ENCODE measurements at regions not wholly inside any gene's neighbourhood (a gene's known extent, or its start where the extent isn't known, plus 50 kb on each side); places are given as distances from the start of the nearest gene placed in this dataset.

DNA sequence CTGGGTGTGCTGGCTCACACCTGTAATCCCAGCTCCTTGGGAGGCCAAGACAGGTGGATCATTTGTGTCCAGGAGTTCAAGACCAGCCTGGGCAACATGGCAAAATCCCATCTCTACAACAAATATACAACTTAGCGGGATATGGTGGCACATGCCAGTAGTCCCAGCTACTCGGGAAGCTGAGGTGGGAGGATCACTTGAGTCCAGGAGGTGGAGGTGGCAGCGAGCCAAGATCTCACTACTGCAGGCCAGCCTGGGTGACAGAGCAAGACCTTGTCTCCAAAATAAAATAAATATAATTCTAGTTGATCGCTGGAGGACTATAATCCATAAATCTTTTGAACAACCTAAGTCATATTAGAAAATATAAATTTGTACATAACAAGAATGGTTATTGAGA lies 1061.5 kb upstream of the PCDH9 start:
- H3K36me3 ChIP-seq (ENCODE audit: control insufficient read depth, insufficient read depth, low read length), result no peaks in the 10 kb centered on the region
- H3K27me3 ChIP-seq (ENCODE audit: control insufficient read depth, insufficient read depth, low read length, poor library complexity, severe bottlenecking), result no peaks in the 10 kb centered on the region
- 82 to 100% methylated on average over 2 to 4 of the region's 4 CpGs for WGBS, 2 experiments
- H3K27ac ChIP-seq (ENCODE audit: insufficient read depth, low read depth, low read length, poor library complexity, severe bottlenecking), result no peak overlapping the region
- no peaks in the 10 kb centered on the region for H3K4me1 ChIP-seq (ENCODE audit: control insufficient read depth, insufficient read depth, low read length)
- no peaks in the 10 kb centered on the region for H3K9me3 ChIP-seq (ENCODE audit: control insufficient read depth, low read length)
- H3K4me3 ChIP-seq (ENCODE audit: insufficient read depth, low read depth, low read length), result no peak overlapping the region

DNA sequence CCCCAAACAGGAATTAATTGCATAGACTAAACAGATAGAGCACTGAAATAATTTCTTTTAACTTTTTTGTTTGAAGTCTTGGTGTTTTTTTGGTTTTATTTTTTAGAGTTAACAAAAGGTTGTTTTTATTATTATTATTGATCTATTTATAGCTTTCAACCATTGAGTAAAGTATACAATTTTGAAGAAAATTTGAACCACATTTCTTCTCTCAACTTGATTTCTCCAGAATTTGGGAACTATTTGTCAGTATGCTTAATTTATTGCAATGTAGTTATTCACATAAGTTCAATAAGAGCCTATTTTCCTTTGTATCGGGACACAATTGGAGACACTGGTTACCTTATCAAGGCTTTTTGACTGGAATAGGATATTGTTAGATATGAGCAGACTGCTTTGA lies 1045.6 kb upstream of the PCDH9 start:
- H3K4me3 ChIP-seq (ENCODE audit: insufficient read depth, low read depth, low read length), result no peak overlapping the region
- H3K9me3 ChIP-seq (ENCODE audit: control insufficient read depth, low read length), result peaks cover 2% of the 10 kb centered on the region
- no peaks in the 10 kb centered on the region for H3K4me1 ChIP-seq (ENCODE audit: control insufficient read depth, insufficient read depth, low read length)
- 95% methylated on average over 1 of the region's 1 CpG for WGBS, 2 experiments
- no peaks in the 10 kb centered on the region for H3K36me3 ChIP-seq (ENCODE audit: control insufficient read depth, insufficient read depth, low read length)
- no peaks in the 10 kb centered on the region for H3K27me3 ChIP-seq (ENCODE audit: control insufficient read depth, insufficient read depth, low read length, poor library complexity, severe bottlenecking)
- H3K27ac ChIP-seq (ENCODE audit: insufficient read depth, low read depth, low read length, poor library complexity, severe bottlenecking), result no peak overlapping the region

DNA sequence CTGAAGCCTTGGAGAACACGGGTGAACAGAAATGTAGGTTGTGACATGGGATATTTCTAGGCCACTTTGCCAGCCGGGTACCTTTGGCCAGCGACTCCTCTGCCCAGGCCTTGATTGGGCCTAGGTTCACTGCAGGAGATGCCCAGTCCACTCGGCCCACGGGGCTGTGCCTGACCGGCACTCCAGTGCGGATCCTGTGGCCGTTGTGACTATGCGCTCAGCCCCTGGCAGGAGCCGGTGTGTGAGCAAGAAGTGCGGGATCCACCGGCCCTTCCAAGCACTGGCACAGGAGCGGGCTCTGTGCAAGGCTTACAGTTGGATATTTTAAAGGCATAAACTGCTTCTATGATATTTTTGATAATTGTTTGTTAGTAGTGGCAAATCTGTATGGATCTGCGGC lies 1042.5 kb upstream of the PCDH9 start:
- H3K4me3 ChIP-seq (ENCODE audit: insufficient read depth, low read depth, low read length), result no peak overlapping the region
- peaks cover 2% of the 10 kb centered on the region for H3K9me3 ChIP-seq (ENCODE audit: control insufficient read depth, low read length)
- no peaks in the 10 kb centered on the region for H3K36me3 ChIP-seq (ENCODE audit: control insufficient read depth, insufficient read depth, low read length)
- no peaks in the 10 kb centered on the region for H3K4me1 ChIP-seq (ENCODE audit: control insufficient read depth, insufficient read depth, low read length)
- no peak overlapping the region for H3K27ac ChIP-seq (ENCODE audit: insufficient read depth, low read depth, low read length, poor library complexity, severe bottlenecking)
- no peaks in the 10 kb centered on the region for H3K27me3 ChIP-seq (ENCODE audit: control insufficient read depth, insufficient read depth, low read length, poor library complexity, severe bottlenecking)
- 95 to 96% methylated on average over 14 of the region's 14 CpGs for WGBS, 2 experiments

DNA sequence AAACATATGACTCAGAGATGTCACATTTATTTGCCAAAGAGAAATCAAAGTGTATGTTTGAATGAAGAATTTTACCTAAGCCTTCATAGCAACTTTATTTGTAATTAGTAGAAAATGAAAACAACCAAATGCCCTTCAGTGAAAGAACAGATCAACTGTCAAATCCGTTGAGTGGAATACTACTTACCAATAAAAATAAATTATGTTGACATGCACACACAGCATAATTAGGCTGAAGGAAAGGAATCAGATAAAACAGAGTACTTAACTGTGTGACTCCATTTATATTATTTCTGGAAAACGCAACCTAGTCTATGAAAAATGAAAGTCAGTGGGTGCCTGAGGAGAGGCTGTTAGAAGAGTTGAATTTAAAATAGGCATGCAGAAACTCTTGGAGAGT lies 1034.6 kb upstream of the PCDH9 start:
- H3K27ac ChIP-seq (ENCODE audit: insufficient read depth, low read depth, low read length, poor library complexity, severe bottlenecking), result no peak overlapping the region
- H3K9me3 ChIP-seq (ENCODE audit: control insufficient read depth, low read length), result no peaks in the 10 kb centered on the region
- H3K4me3 ChIP-seq (ENCODE audit: insufficient read depth, low read depth, low read length), result no peak overlapping the region
- H3K27me3 ChIP-seq (ENCODE audit: control insufficient read depth, insufficient read depth, low read length, poor library complexity, severe bottlenecking), result no peaks in the 10 kb centered on the region
- WGBS, 2 experiments, result 94 to 95% methylated on average over 1 to 2 of the region's 2 CpGs
- H3K36me3 ChIP-seq (ENCODE audit: control insufficient read depth, insufficient read depth, low read length), result no peaks in the 10 kb centered on the region
- H3K4me1 ChIP-seq (ENCODE audit: control insufficient read depth, insufficient read depth, low read length), result no peaks in the 10 kb centered on the region

GRCh38 chr13:68261105-68261504 lies 1031.0 kb upstream of the PCDH9 start:
- 95 to 96% methylated on average over 6 of the region's 6 CpGs for WGBS, 2 experiments
- H3K27ac ChIP-seq (ENCODE audit: insufficient read depth, low read depth, low read length, poor library complexity, severe bottlenecking), result no peak overlapping the region
- H3K4me3 ChIP-seq (ENCODE audit: insufficient read depth, low read depth, low read length), result no peak overlapping the region
- no peaks in the 10 kb centered on the region for H3K36me3 ChIP-seq (ENCODE audit: control insufficient read depth, insufficient read depth, low read length)
- no peaks in the 10 kb centered on the region for H3K27me3 ChIP-seq (ENCODE audit: control insufficient read depth, insufficient read depth, low read length, poor library complexity, severe bottlenecking)
- no peaks in the 10 kb centered on the region for H3K4me1 ChIP-seq (ENCODE audit: control insufficient read depth, insufficient read depth, low read length)
- H3K9me3 ChIP-seq (ENCODE audit: control insufficient read depth, low read length), result no peaks in the 10 kb centered on the region

GRCh38 chr13:68257111-68257842 lies 1027.1 kb upstream of the PCDH9 start:
- WGBS, 2 experiments, result 94 to 95% methylated on average over 14 of the region's 15 CpGs
- H3K9me3 ChIP-seq (ENCODE audit: control insufficient read depth, low read length), result no peaks in the 10 kb centered on the region
- H3K4me3 ChIP-seq (ENCODE audit: insufficient read depth, low read depth, low read length), result no peak overlapping the region
- H3K4me1 ChIP-seq (ENCODE audit: control insufficient read depth, insufficient read depth, low read length), result peaks cover 7% of the 10 kb centered on the region
- no peaks in the 10 kb centered on the region for H3K27me3 ChIP-seq (ENCODE audit: control insufficient read depth, insufficient read depth, low read length, poor library complexity, severe bottlenecking)
- H3K27ac ChIP-seq (ENCODE audit: insufficient read depth, low read depth, low read length, poor library complexity, severe bottlenecking), result no peak overlapping the region
- H3K36me3 ChIP-seq (ENCODE audit: control insufficient read depth, insufficient read depth, low read length), result no peaks in the 10 kb centered on the region

DNA sequence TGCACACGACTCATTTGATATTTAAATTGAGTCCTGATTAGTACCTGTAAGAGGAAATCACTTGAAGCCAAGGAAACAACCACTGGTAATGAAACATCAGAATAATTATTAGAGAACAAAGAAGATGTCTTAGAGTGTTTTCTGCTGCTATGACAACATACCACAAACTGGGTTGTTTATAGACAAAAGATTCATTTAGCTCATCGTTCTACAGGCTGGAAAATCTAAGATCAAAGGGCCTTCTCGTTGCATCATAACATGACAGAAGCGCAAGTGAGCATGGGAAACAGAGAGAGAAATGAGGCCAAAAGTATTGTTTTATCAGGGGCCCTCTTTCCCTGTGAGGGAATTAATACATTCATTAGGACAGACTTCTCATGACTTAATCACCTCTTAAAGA lies 1024.0 kb upstream of the PCDH9 start:
- Histone ChIP-seq H3K27me3 (ENCODE audit: control insufficient read depth, insufficient read depth, low read length, poor library complexity, severe bottlenecking) (no peaks in the 10 kb centered on the region), H3K27ac (ENCODE audit: insufficient read depth, low read depth, low read length, poor library complexity, severe bottlenecking) (no peak overlapping the region), H3K4me1 (ENCODE audit: control insufficient read depth, insufficient read depth, low read length) (peaks cover 7% of the 10 kb centered on the region), H3K36me3 (ENCODE audit: control insufficient read depth, insufficient read depth, low read length) (no peaks in the 10 kb centered on the region), H3K4me3 (ENCODE audit: insufficient read depth, low read depth, low read length) (no peak overlapping the region), H3K9me3 (ENCODE audit: control insufficient read depth, low read length) (no peaks in the 10 kb centered on the region)
- 84 to 89% methylated on average over 4 of the region's 4 CpGs for WGBS, 2 experiments

DNA sequence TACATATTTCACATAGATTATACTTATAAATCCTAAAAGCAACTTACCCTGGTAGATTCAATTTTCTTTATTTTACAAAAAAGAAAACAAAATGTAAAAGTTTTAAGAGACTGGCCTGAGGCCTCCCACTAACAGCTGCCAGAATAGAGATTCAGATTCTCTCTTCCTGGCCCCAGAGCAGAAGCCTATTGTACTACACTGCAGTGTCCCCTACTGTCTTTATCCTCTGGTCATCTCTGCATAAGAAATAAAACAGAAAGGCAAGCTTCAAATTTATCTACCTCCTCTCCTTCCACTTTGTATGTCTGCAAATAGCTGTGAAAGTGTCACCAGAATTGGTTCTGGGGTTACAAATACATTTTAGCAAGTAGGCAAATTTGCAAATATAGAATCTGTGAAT lies 1004.1 kb upstream of the PCDH9 start:
- no peaks in the 10 kb centered on the region for H3K9me3 ChIP-seq (ENCODE audit: control insufficient read depth, low read length)
- H3K36me3 ChIP-seq (ENCODE audit: control insufficient read depth, insufficient read depth, low read length), result no peaks in the 10 kb centered on the region
- no peaks in the 10 kb centered on the region for H3K27me3 ChIP-seq (ENCODE audit: control insufficient read depth, insufficient read depth, low read length, poor library complexity, severe bottlenecking)
- H3K4me3 ChIP-seq (ENCODE audit: insufficient read depth, low read depth, low read length), result no peak overlapping the region
- H3K27ac ChIP-seq (ENCODE audit: insufficient read depth, low read depth, low read length, poor library complexity, severe bottlenecking), result no peak overlapping the region
- H3K4me1 ChIP-seq (ENCODE audit: control insufficient read depth, insufficient read depth, low read length), result peaks cover 6% of the 10 kb centered on the region

DNA sequence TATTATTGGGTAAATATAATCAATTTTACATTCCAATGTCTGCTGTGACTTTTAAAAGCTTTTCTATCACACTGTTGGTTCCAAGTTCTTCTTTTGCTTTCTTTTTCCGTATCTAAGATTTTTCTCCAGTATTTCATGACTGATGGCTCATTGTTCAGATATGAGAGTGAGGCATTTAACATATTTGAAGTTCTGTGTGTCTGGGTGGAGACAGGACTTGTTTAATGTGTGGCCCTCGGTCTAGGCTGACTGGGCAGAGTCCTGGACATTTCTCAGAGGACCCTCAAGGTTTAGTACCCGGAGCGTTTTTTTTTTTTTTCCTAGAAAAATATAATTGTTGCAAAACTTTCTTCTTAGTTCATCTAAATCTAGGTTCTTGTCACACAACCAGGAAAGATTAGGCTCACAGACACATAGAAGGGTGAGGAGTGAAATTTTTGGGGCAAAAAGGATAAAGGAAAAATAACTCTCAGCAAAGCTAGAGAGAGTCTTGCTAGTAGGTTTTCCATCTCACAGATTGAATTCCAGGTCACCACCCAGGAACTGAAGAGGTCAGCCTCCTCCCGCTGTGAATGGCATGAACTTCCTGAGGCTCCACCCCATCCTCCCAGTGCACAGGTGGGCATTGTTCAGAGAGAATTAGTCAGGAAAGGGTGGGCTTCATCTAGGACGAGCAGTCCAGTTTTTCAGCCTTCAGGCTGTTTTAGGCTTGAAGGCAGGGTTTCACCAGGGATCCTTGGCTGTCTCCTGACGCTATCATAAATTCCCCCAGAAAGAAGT lies 1002.4 kb upstream of the PCDH9 start:
- Histone ChIP-seq H3K36me3 (ENCODE audit: control insufficient read depth, insufficient read depth, low read length) (no peaks in the 10 kb centered on the region), H3K9me3 (ENCODE audit: control insufficient read depth, low read length) (no peaks in the 10 kb centered on the region), H3K27ac (ENCODE audit: insufficient read depth, low read depth, low read length, poor library complexity, severe bottlenecking) (no peak overlapping the region), H3K4me3 (ENCODE audit: insufficient read depth, low read depth, low read length) (no peak overlapping the region), H3K27me3 (ENCODE audit: control insufficient read depth, insufficient read depth, low read length, poor library complexity, severe bottlenecking) (no peaks in the 10 kb centered on the region), H3K4me1 (ENCODE audit: control insufficient read depth, insufficient read depth, low read length) (peaks cover 6% of the 10 kb centered on the region)
- WGBS, 2 experiments, result 80 to 87% methylated on average over 5 to 7 of the region's 7 CpGs

DNA sequence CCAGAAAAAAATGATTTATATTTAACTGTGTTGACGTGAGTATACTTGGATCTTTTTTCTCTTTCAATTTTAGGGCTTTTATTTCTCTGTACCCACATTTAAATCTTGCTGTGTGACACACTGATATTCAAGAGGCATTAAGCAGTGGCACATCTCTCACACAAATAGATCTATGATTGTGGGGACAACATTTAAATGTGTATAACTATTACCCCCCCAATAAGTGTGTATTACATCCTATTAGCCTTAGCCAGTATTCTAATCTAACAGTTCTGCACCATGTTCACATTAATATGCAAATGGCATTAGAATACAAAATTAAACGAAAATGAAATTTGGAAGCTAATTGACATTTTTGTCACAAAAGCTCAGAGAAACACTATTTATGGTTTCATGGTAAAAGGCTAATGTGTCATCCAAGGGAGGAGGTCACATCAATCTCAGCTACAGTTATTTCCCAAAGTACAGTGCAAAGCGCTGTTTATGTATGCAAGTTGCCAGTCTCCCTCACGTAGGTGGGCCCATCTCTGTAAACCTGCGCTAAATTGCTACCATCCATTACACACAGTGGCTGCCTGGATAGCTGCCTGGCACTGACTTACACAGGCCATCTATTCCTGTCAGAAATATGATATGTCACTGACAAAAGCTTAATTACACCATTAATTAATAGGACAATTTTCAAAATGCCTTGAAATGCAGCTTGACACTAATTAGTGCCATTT lies 984.7 kb upstream of the PCDH9 start:
- no peaks in the 10 kb centered on the region for H3K36me3 ChIP-seq (ENCODE audit: control insufficient read depth, insufficient read depth, low read length)
- 89 to 98% methylated on average over 4 to 5 of the region's 5 CpGs for WGBS, 2 experiments
- H3K4me3 ChIP-seq (ENCODE audit: insufficient read depth, low read depth, low read length), result no peak overlapping the region
- H3K27ac ChIP-seq (ENCODE audit: insufficient read depth, low read depth, low read length, poor library complexity, severe bottlenecking), result no peak overlapping the region
- no peaks in the 10 kb centered on the region for H3K9me3 ChIP-seq (ENCODE audit: control insufficient read depth, low read length)
- no peaks in the 10 kb centered on the region for H3K27me3 ChIP-seq (ENCODE audit: control insufficient read depth, insufficient read depth, low read length, poor library complexity, severe bottlenecking)
- no peaks in the 10 kb centered on the region for H3K4me1 ChIP-seq (ENCODE audit: control insufficient read depth, insufficient read depth, low read length)
